BE2C (cell line): ENCODE measurements at regions not wholly inside any gene's neighbourhood (a gene's known extent, or its start where the extent isn't known, plus 50 kb on each side); places are given as distances from the start of the nearest gene placed in this dataset.

ENCODE experiments used
- DNase-seq: peaks from one replicate; pipeline ENCODE4 v3.0.0-alpha.2; 2020
- H3K27me3 ChIP-seq: fragments of 250-450 bp; sonication (Bioruptor Pico); 2 replicates; pipeline ENCODE4 v1.5.1; 2020; ENCODE audit warnings: mild to moderate bottlenecking
- H3K36me3 ChIP-seq: fragments of 250-450 bp; sonication (Bioruptor Pico); 2 replicates; pipeline ENCODE4 v1.5.1; 2020; ENCODE audit warnings: mild to moderate bottlenecking
- H3K4me1 ChIP-seq: fragments of 250-450 bp; sonication (Bioruptor Pico); 2 replicates; pipeline ENCODE4 v1.5.1; 2020
- H3K4me3 ChIP-seq: 2 replicates; pipeline ENCODE4 v1.5.1; 2011; ENCODE audit warnings: low read depth, low read length
- H3K9me3 ChIP-seq: fragments of 250-450 bp; sonication (Bioruptor Pico); 2 replicates; pipeline ENCODE4 v1.5.1; 2020
- CTCF ChIP-seq: IDR thresholded peaks from 2 replicates; pipeline ENCODE4 v1.5.1; 2012; ENCODE audit warnings: mild to moderate bottlenecking, low read depth, low read length

GRCh38 chr3:165283328-165283727 lies 87.1 kb upstream of the SLITRK3 start:
- no peak for DNase-seq
- no peak overlapping the region for H3K4me3 ChIP-seq
- no peaks in the 10 kb centered on the region for H3K4me1 ChIP-seq
- TF ChIP-seq CTCF = no peak
- no peaks in the 10 kb centered on the region for H3K27me3 ChIP-seq
- no peaks in the 10 kb centered on the region for H3K9me3 ChIP-seq
- no peaks in the 10 kb centered on the region for H3K36me3 ChIP-seq

- no peak for TF ChIP-seq CTCF
These were observed 83.3 kb upstream of the SLITRK3 start for GRCh38 chr3:165279471-165279870.

GRCh38 chr3:165273411-165273810 lies 77.2 kb upstream of the SLITRK3 start:
- H3K4me1 ChIP-seq = no peaks in the 10 kb centered on the region
- TF ChIP-seq CTCF = no peak
- H3K36me3 ChIP-seq = no peaks in the 10 kb centered on the region
- H3K27me3 ChIP-seq = no peaks in the 10 kb centered on the region
- no peaks in the 10 kb centered on the region for H3K9me3 ChIP-seq
- H3K4me3 ChIP-seq = no peak overlapping the region
- DNase-seq = no peak

More at GRCh38 chr3:165279471-165279870, 83.3 kb upstream of the SLITRK3 start:
- Histone ChIP-seq H3K36me3 (no peaks in the 10 kb centered on the region), H3K4me1 (no peaks in the 10 kb centered on the region), H3K9me3 (no peaks in the 10 kb centered on the region), H3K4me3 (no peak overlapping the region), H3K27me3 (no peaks in the 10 kb centered on the region)
- DNase-seq = no peak

- Histone ChIP-seq H3K9me3 (no peaks in the 10 kb centered on the region), H3K4me1 (no peaks in the 10 kb centered on the region), H3K36me3 (no peaks in the 10 kb centered on the region), H3K27me3 (no peaks in the 10 kb centered on the region), H3K4me3 (no peak overlapping the region)
- no peak for DNase-seq
- no peak for TF ChIP-seq CTCF
These were observed 63.5 kb upstream of the SLITRK3 start for GRCh38 chr3:165259541-165260193.

GRCh38 chr3:165256554-165257065 lies 60.4 kb upstream of the SLITRK3 start:
- Histone ChIP-seq H3K36me3 (no peaks in the 10 kb centered on the region), H3K9me3 (no peaks in the 10 kb centered on the region), H3K4me1 (no peaks in the 10 kb centered on the region), H3K27me3 (no peaks in the 10 kb centered on the region), H3K4me3 (no peak overlapping the region)
- peak; percentile 23 for TF ChIP-seq CTCF
- DNase-seq = no peak

- DNase-seq = peak; percentile 36
- H3K36me3 ChIP-seq = no peaks in the 10 kb centered on the region
- TF ChIP-seq CTCF = peak; percentile 68
- H3K4me1 ChIP-seq = no peaks in the 10 kb centered on the region
- H3K27me3 ChIP-seq = no peaks in the 10 kb centered on the region
- no peaks in the 10 kb centered on the region for H3K9me3 ChIP-seq
- H3K4me3 ChIP-seq = no peak overlapping the region
These were observed 58.6 kb upstream of the SLITRK3 start for GRCh38 chr3:165254812-165255211.
